ENCODE measurements at regions not wholly inside any gene's neighbourhood (a gene's known extent, or its start where the extent isn't known, plus 50 kb on each side); places are given as distances from the start of the nearest gene placed in this dataset.

GRCh38 chr4:3640587-3640962 is 108.4 kb upstream of the LRPAP1 start:
- TF ChIP-seq CTCF (IDR thresholded peaks at IDR 0.05) (no peak), POLR2A (IDR thresholded peaks at IDR 0.05) (no peak)

All from gastroesophageal sphincter (tissue), 3 donors.